Thymus (tissue), 11 donors: ENCODE measurements at regions not wholly inside any gene's neighbourhood (a gene's known extent, or its start where the extent isn't known, plus 50 kb on each side); places are given as distances from the start of the nearest gene placed in this dataset.

ENCODE experiments used
- DNase-seq, 9 donors: peaks; one replicate each; pipeline ENCODE4 v3.0.0-alpha.2; 2013; ENCODE audit warnings: low spot score in 9 of 9, low read depth in 6 of 9, missing footprints in 1 of 9
- H3K27ac ChIP-seq, 2 donors: one replicate each; pipeline ENCODE4 v1.5.1; 2013; ENCODE audit warnings: control low read depth in 1 of 2, low read depth in 1 of 2, low read length in 1 of 2, mild to moderate bottlenecking in 1 of 2, moderate library complexity in 1 of 2
- H3K27me3 ChIP-seq, 2 donors: one replicate each; pipeline ENCODE4 v1.5.1; 2013; ENCODE audit warnings: low read length in 1 of 2; ENCODE audit not compliant: control insufficient read depth in 2 of 2, insufficient read depth in 1 of 2
- H3K36me3 ChIP-seq, 2 donors: one replicate each; pipeline ENCODE4 v1.5.1; 2013; ENCODE audit warnings: low read length in 1 of 2, mild to moderate bottlenecking in 1 of 2, moderate library complexity in 1 of 2; ENCODE audit not compliant: control insufficient read depth in 2 of 2, insufficient read depth in 2 of 2
- H3K4me1 ChIP-seq, 2 donors: one replicate each; pipeline ENCODE4 v1.5.1; 2013; ENCODE audit warnings: low read length in 2 of 2; ENCODE audit not compliant: control insufficient read depth in 2 of 2, insufficient read depth in 2 of 2
- H3K4me3 ChIP-seq, 2 donors: one replicate each; pipeline ENCODE4 v1.5.1; 2013; ENCODE audit warnings: low read length in 2 of 2, control low read depth in 1 of 2, mild to moderate bottlenecking in 1 of 2
- H3K9me3 ChIP-seq, 2 donors: one replicate each; pipeline ENCODE4 v1.5.1; 2013; ENCODE audit warnings: low read length in 1 of 2, mild to moderate bottlenecking in 1 of 2; ENCODE audit not compliant: control insufficient read depth in 2 of 2, insufficient read depth in 1 of 2
- WGBS: extraction: QIAGEN DNeasy Blood & Tissue Kit; methylation state at CpG from one replicate; pipeline ENCODE4 v1.1.7; 2013; 5-methylcytosine and 5-hydroxymethylcytosine counted together
- donor health status: healthy.

GRCh38 chr16:89042711-89043551 is 50.7 kb upstream of the ACSF3 start:
- Histone ChIP-seq H3K9me3 (peaks cover 0 to 17% of the 10 kb centered on the region in 2 donors), H3K36me3 (no peaks in the 10 kb centered on the region), H3K4me3 (no peak overlapping the region), H3K27ac (no peak overlapping the region), H3K4me1 (peaks cover 0 to 2% of the 10 kb centered on the region in 2 donors), H3K27me3 (peaks cover 0 to 55% of the 10 kb centered on the region in 2 donors)
- DNase-seq = no peak
- WGBS = 98% methylated on average over 32 of the region's 32 CpGs

GRCh38 chr16:89043636-89044417 is 49.8 kb upstream of the ACSF3 start:
- Histone ChIP-seq H3K27ac (no peak overlapping the region), H3K36me3 (no peaks in the 10 kb centered on the region), H3K4me3 (no peak overlapping the region), H3K4me1 (peaks cover 0 to 7% of the 10 kb centered on the region in 2 donors), H3K27me3 (peaks cover 0 to 55% of the 10 kb centered on the region in 2 donors), H3K9me3 (peaks cover 0 to 16% of the 10 kb centered on the region in 2 donors)
- no peak for DNase-seq
- WGBS = 93% methylated on average over 17 of the region's 17 CpGs
